GM23338 (cell line): ENCODE measurements at regions not wholly inside any gene's neighbourhood (a gene's known extent, or its start where the extent isn't known, plus 50 kb on each side); places are given as distances from the start of the nearest gene placed in this dataset.

Experiments used
- CREB1 ChIP-seq: fragments of 250-450 bp; sonication (Bioruptor Pico); IDR thresholded peaks from 2 replicates; pipeline ENCODE4 v1.5.0; 2020; ENCODE audit warnings: low read depth, mild to moderate bottlenecking, moderate library complexity
- EZH2 ChIP-seq: fragments of 200-600 bp; sonication (generic); IDR thresholded peaks from one replicate; pipeline ENCODE4 v1.8.0; 2017; ENCODE audit warnings: antibody characterized with exemption, mild to moderate bottlenecking, low read depth; ENCODE audit not compliant: unreplicated experiment
- POLR2AphosphoS5 ChIP-seq: IDR thresholded peaks from 2 replicates; pipeline ENCODE4 v1.6.1; 2016; ENCODE audit warnings: antibody characterized with exemption, low read depth
- TF ChIP-seq, protein P1 (sequence below), 2 experiments: fragments of 200-600 bp in 1 of 2; sonication (generic) in 1 of 2; conservative IDR thresholded peaks; 2 replicates each; pipeline versions ENCODE4 v1.5.1 to v1.6.1; 2016 to 2017; ENCODE audit warnings: antibody characterized with exemption in 2 of 2, low read depth in 2 of 2, mild to moderate bottlenecking in 2 of 2, moderate library complexity in 1 of 2

DNA sequence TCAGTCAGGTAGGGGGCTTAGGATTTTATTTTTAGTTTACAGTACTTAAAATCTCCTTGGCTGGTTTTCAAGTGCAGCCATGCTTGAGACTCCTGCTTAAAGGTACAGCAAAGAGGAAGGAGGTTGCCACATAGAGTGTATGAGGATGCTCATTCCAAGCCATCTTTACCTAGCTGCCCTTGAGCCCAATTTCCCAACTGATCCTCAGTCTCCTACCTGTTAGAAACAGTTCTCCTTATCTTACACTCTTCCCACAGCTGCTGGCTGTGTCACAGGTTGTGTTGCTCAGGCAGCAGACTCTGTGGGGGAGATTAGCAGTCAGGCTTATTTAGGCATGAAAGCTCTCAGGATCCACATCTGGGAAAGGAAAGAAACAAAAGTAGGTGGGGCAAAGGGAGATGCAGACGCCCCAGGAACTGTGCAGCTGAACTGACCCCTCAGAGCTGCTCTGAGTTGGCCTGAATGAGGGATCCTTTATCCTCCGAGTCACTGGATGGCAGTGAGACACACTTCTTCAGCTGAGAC is 95.1 kb downstream of the NMUR2 start:
- TF ChIP-seq CREB1 (CRISPR knock-in tag): no peak
- TF ChIP-seq, protein P1, sequence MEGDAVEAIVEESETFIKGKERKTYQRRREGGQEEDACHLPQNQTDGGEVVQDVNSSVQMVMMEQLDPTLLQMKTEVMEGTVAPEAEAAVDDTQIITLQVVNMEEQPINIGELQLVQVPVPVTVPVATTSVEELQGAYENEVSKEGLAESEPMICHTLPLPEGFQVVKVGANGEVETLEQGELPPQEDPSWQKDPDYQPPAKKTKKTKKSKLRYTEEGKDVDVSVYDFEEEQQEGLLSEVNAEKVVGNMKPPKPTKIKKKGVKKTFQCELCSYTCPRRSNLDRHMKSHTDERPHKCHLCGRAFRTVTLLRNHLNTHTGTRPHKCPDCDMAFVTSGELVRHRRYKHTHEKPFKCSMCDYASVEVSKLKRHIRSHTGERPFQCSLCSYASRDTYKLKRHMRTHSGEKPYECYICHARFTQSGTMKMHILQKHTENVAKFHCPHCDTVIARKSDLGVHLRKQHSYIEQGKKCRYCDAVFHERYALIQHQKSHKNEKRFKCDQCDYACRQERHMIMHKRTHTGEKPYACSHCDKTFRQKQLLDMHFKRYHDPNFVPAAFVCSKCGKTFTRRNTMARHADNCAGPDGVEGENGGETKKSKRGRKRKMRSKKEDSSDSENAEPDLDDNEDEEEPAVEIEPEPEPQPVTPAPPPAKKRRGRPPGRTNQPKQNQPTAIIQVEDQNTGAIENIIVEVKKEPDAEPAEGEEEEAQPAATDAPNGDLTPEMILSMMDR (conservative IDR thresholded peaks at IDR 0.05; ENCODE audit: low read depth in 2 of 2): no peak
- no peak for TF ChIP-seq POLR2AphosphoS5
- no peak for TF ChIP-seq EZH2
